ENCODE measurements at regions not wholly inside any gene's neighbourhood (a gene's known extent, or its start where the extent isn't known, plus 50 kb on each side); places are given as distances from the start of the nearest gene placed in this dataset.

DNA sequence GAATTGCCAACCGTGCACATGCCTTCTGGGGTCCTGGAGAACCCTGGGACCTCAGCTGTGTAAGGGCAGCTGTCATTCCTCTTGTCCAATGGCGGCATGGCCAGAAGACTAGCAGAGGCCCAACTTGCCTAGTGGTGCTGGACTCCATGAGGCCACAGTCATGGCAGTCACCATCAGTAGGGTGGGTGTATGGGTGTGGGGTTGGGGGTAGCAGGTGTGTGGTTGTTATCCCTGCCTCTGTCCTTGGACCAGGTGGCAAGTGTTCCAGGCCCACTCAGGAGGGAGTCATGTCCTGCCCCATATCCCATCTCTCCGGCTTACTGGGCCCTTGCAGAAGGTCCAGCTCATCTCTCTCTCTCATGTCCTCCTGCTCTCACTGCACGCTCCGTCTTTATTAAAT, 1596.2 kb downstream of the MRPL39 start (continued):
- TF ChIP-seq, protein P1, sequence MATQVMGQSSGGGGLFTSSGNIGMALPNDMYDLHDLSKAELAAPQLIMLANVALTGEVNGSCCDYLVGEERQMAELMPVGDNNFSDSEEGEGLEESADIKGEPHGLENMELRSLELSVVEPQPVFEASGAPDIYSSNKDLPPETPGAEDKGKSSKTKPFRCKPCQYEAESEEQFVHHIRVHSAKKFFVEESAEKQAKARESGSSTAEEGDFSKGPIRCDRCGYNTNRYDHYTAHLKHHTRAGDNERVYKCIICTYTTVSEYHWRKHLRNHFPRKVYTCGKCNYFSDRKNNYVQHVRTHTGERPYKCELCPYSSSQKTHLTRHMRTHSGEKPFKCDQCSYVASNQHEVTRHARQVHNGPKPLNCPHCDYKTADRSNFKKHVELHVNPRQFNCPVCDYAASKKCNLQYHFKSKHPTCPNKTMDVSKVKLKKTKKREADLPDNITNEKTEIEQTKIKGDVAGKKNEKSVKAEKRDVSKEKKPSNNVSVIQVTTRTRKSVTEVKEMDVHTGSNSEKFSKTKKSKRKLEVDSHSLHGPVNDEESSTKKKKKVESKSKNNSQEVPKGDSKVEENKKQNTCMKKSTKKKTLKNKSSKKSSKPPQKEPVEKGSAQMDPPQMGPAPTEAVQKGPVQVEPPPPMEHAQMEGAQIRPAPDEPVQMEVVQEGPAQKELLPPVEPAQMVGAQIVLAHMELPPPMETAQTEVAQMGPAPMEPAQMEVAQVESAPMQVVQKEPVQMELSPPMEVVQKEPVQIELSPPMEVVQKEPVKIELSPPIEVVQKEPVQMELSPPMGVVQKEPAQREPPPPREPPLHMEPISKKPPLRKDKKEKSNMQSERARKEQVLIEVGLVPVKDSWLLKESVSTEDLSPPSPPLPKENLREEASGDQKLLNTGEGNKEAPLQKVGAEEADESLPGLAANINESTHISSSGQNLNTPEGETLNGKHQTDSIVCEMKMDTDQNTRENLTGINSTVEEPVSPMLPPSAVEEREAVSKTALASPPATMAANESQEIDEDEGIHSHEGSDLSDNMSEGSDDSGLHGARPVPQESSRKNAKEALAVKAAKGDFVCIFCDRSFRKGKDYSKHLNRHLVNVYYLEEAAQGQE (IDR thresholded peaks at IDR 0.05; ENCODE audit: unreplicated experiment) = no peak
- TF ChIP-seq NANOG (IDR thresholded peaks at IDR 0.05; ENCODE audit: borderline replicate concordance) (no peak), EZH2 (IDR thresholded peaks at IDR 0.05; ENCODE audit: low read depth, unreplicated experiment) (no peak), STAT1 (IDR thresholded peaks at IDR 0.05; ENCODE audit: unreplicated experiment) (no peak), JUNB (IDR thresholded peaks at IDR 0.05; ENCODE audit: unreplicated experiment) (no peak)
- TF ChIP-seq, protein P2, sequence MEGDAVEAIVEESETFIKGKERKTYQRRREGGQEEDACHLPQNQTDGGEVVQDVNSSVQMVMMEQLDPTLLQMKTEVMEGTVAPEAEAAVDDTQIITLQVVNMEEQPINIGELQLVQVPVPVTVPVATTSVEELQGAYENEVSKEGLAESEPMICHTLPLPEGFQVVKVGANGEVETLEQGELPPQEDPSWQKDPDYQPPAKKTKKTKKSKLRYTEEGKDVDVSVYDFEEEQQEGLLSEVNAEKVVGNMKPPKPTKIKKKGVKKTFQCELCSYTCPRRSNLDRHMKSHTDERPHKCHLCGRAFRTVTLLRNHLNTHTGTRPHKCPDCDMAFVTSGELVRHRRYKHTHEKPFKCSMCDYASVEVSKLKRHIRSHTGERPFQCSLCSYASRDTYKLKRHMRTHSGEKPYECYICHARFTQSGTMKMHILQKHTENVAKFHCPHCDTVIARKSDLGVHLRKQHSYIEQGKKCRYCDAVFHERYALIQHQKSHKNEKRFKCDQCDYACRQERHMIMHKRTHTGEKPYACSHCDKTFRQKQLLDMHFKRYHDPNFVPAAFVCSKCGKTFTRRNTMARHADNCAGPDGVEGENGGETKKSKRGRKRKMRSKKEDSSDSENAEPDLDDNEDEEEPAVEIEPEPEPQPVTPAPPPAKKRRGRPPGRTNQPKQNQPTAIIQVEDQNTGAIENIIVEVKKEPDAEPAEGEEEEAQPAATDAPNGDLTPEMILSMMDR (conservative IDR thresholded peaks at IDR 0.05; ENCODE audit: low read depth in 2 of 2) = no peak
- TF ChIP-seq, protein P3, sequence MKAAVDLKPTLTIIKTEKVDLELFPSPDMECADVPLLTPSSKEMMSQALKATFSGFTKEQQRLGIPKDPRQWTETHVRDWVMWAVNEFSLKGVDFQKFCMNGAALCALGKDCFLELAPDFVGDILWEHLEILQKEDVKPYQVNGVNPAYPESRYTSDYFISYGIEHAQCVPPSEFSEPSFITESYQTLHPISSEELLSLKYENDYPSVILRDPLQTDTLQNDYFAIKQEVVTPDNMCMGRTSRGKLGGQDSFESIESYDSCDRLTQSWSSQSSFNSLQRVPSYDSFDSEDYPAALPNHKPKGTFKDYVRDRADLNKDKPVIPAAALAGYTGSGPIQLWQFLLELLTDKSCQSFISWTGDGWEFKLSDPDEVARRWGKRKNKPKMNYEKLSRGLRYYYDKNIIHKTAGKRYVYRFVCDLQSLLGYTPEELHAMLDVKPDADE (IDR thresholded peaks at IDR 0.05) = no peak

DNA sequence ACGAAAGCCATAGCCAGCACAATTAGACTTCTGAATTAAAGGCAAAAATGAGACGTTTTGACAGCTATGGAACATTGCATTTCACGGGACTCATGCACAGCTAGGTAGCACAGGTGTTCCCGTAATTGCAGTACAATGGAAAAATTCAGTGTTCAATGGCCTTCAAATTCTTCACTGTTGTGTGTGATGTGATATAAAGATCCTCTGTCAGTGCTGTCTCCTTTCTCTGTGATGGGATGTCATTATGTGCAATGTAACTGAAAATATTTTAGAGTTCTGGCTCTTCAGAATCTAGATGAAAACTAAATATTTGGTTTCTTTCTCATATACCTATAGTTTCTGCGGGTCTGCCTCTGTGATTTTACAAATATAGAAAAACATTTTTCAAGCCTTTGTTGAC, 1599.7 kb downstream of the MRPL39 start:
- DNase-seq (ENCODE audit: low spot score) = no peak
- Mint-ChIP-seq H3K27me3 (ENCODE audit: insufficient read depth, low read depth, poor library complexity) (peaks cover 2% of the 10 kb centered on the region), H3K27ac (no peak overlapping the region), H3K9me3 (peaks cover 73% of the 10 kb centered on the region), H3K36me3 (ENCODE audit: low read depth) (peaks cover 14% of the 10 kb centered on the region), H3K4me1 (no peaks in the 10 kb centered on the region), H3K4me3 (no peak overlapping the region)
- H2AFZ ChIP-seq = no peak overlapping the region
- H3K4me1 ChIP-seq (ENCODE audit: insufficient read depth) = no peaks in the 10 kb centered on the region
- H3K4me2 ChIP-seq = no peak overlapping the region
- no peaks in the 10 kb centered on the region for H3K36me3 ChIP-seq (ENCODE audit: insufficient read depth)
- no peak overlapping the region for H3K27ac ChIP-seq (ENCODE audit: low read depth)
- H3K4me3 ChIP-seq = no peak overlapping the region
- H3F3A ChIP-seq (replicated peaks; ENCODE audit: low read depth) = no peaks in the 10 kb centered on the region
- H3K9me2 ChIP-seq (ENCODE audit: insufficient read depth) = no peaks in the 10 kb centered on the region; the same call in 1 of the 2 replicates
- no peaks in the 10 kb centered on the region for H3K27me3 ChIP-seq (ENCODE audit: insufficient read depth)
- no peaks in the 10 kb centered on the region for H3K79me2 ChIP-seq (replicated peaks; ENCODE audit: insufficient read depth)
- ATAC-seq = no peak
- no peaks in the 10 kb centered on the region for H4K20me1 ChIP-seq (replicated peaks; ENCODE audit: insufficient read depth)
- TF ChIP-seq, protein P1 (IDR thresholded peaks at IDR 0.05; ENCODE audit: unreplicated experiment) = no peak
- TF ChIP-seq ZNF331 (CRISPR knock-in tag; IDR thresholded peaks at IDR 0.05; ENCODE audit: low read depth) (no peak), NANOG (IDR thresholded peaks at IDR 0.05; ENCODE audit: borderline replicate concordance) (no peak), EZH2 (IDR thresholded peaks at IDR 0.05; ENCODE audit: low read depth, unreplicated experiment) (no peak), ZNF114 (CRISPR knock-in tag; IDR thresholded peaks at IDR 0.05) (no peak)
- TF ChIP-seq, protein P2 (conservative IDR thresholded peaks at IDR 0.05; ENCODE audit: low read depth in 2 of 2) = no peak

All from GM23338 (cell line).